ENCODE measurements at regions not wholly inside any gene's neighbourhood (a gene's known extent, or its start where the extent isn't known, plus 50 kb on each side); places are given as distances from the start of the nearest gene placed in this dataset.
A peak's percentile ranks its signal among the peaks of the same experiment; 100 is the strongest.

GRCh38 chr6:110529355-110529754, 52.9 kb upstream of the SLC22A16 start:
- TF ChIP-seq GATA1 (IDR thresholded peaks at IDR 0.05; ENCODE audit: low read depth, low read length), result no peak
- no peak for TF ChIP-seq POLR2A (IDR thresholded peaks at IDR 0.05; ENCODE audit: low read length)
- DNase-seq, result no peak

- no peak for DNase-seq
- TF ChIP-seq POLR2A (IDR thresholded peaks at IDR 0.05; ENCODE audit: low read length), result no peak
- TF ChIP-seq GATA1 (IDR thresholded peaks at IDR 0.05; ENCODE audit: low read depth, low read length), result no peak
Observed at GRCh38 chr6:110528930-110529325, 52.5 kb upstream of the SLC22A16 start.

GRCh38 chr6:110528101-110528929, 51.9 kb upstream of the SLC22A16 start:
- no peak for TF ChIP-seq GATA1 (IDR thresholded peaks at IDR 0.05; ENCODE audit: low read depth, low read length)
- no peak for TF ChIP-seq POLR2A (IDR thresholded peaks at IDR 0.05; ENCODE audit: low read length)
- DNase-seq, result peak; percentile 68 to 81

GRCh38 chr6:110527516-110527915, 51.1 kb upstream of the SLC22A16 start:
- DNase-seq, result no peak
- TF ChIP-seq POLR2A (IDR thresholded peaks at IDR 0.05; ENCODE audit: low read length) (no peak), GATA1 (IDR thresholded peaks at IDR 0.05; ENCODE audit: low read depth, low read length) (no peak)

- TF ChIP-seq POLR2A (IDR thresholded peaks at IDR 0.05; ENCODE audit: low read length) (no peak), GATA1 (IDR thresholded peaks at IDR 0.05; ENCODE audit: low read depth, low read length) (no peak)
- DNase-seq, result no peak
Observed at GRCh38 chr6:110526726-110527125, 50.3 kb upstream of the SLC22A16 start.
